Activated T-cell treated with anti-CD3 and anti-CD28 coated beads for 24 hours (primary cell): ENCODE measurements at regions not wholly inside any gene's neighbourhood (a gene's known extent, or its start where the extent isn't known, plus 50 kb on each side); places are given as distances from the start of the nearest gene placed in this dataset.

Source experiments
- DNase-seq: peaks from one replicate; pipeline ENCODE4 v3.0.0-alpha.2; 2020; ENCODE audit warnings: low read depth

GRCh38 chr20:52637201-52637600, 335.0 kb upstream of the TSHZ2 start:
- DNase-seq: no peak

GRCh38 chr20:52631469-52631868, 340.7 kb upstream of the TSHZ2 start:
- DNase-seq: no peak

- DNase-seq: no peak
Observed at GRCh38 chr20:52630138-52630537, 342.0 kb upstream of the TSHZ2 start.

- no peak for DNase-seq
Observed at GRCh38 chr20:52624281-52624680, 347.9 kb upstream of the TSHZ2 start.

GRCh38 chr20:52622081-52622480, 350.1 kb upstream of the TSHZ2 start:
- no peak for DNase-seq

- DNase-seq: no peak
Observed at GRCh38 chr20:52621401-52621800, 350.8 kb upstream of the TSHZ2 start.

GRCh38 chr20:52619671-52620070, 352.5 kb upstream of the TSHZ2 start:
- no peak for DNase-seq

- no peak for DNase-seq
Observed at GRCh38 chr20:52619101-52619500, 353.1 kb upstream of the TSHZ2 start.

GRCh38 chr20:52616629-52617028, 355.5 kb upstream of the TSHZ2 start:
- no peak for DNase-seq

GRCh38 chr20:52614051-52614863, 357.9 kb upstream of the TSHZ2 start:
- no peak for DNase-seq

- DNase-seq: no peak
Observed at GRCh38 chr20:52612046-52612632, 360.0 kb upstream of the TSHZ2 start.

- no peak for DNase-seq
Observed at GRCh38 chr20:52610749-52611148, 361.4 kb upstream of the TSHZ2 start.

GRCh38 chr20:52601295-52601971, 370.7 kb upstream of the TSHZ2 start:
- DNase-seq: no peak

- no peak for DNase-seq
Observed at GRCh38 chr20:52596256-52596655, 375.9 kb upstream of the TSHZ2 start.

GRCh38 chr20:52595518-52595917, 376.6 kb upstream of the TSHZ2 start:
- no peak for DNase-seq

GRCh38 chr20:52593654-52594053, 378.5 kb upstream of the TSHZ2 start:
- no peak for DNase-seq

- DNase-seq: no peak
Observed at GRCh38 chr20:52592567-52592966, 379.6 kb upstream of the TSHZ2 start.

GRCh38 chr20:52590100-52590499, 382.1 kb upstream of the TSHZ2 start:
- DNase-seq: no peak

GRCh38 chr20:52589251-52589812, 382.8 kb upstream of the TSHZ2 start:
- no peak for DNase-seq

GRCh38 chr20:52586660-52587059, 385.5 kb upstream of the TSHZ2 start:
- DNase-seq: no peak

GRCh38 chr20:52585333-52585732, 386.8 kb upstream of the TSHZ2 start:
- DNase-seq: no peak

- DNase-seq: no peak
Observed at GRCh38 chr20:52578559-52578958, 387.0 kb upstream of the ZFP64 start.

GRCh38 chr20:52577696-52578095, 386.1 kb upstream of the ZFP64 start:
- DNase-seq: no peak
